ENCODE measurements at regions not wholly inside any gene's neighbourhood (a gene's known extent, or its start where the extent isn't known, plus 50 kb on each side); places are given as distances from the start of the nearest gene placed in this dataset.

- no peaks in the 10 kb centered on the region for H3K4me1 ChIP-seq (ENCODE audit: control insufficient read depth, extremely low read depth, insufficient read depth, low read length)
- H3K79me2 ChIP-seq (ENCODE audit: control insufficient read depth, insufficient read depth, low read length), result no peaks in the 10 kb centered on the region
- H2AFZ ChIP-seq (ENCODE audit: low read length), result no peak overlapping the region
- no peaks in the 10 kb centered on the region for H3K9me3 ChIP-seq (ENCODE audit: control insufficient read depth, insufficient read depth, low read depth, low read length)
- DNase-seq (ENCODE audit: low read depth in 2 of 2), result no peak
- H3K36me3 ChIP-seq (ENCODE audit: control insufficient read depth, insufficient read depth, low read length), result no peaks in the 10 kb centered on the region
- no peak overlapping the region for H3K27ac ChIP-seq (ENCODE audit: insufficient read depth, low read length)
- no peaks in the 10 kb centered on the region for H3K27me3 ChIP-seq (ENCODE audit: control insufficient read depth, insufficient read depth, low read length)
- TF ChIP-seq EZH2 (IDR thresholded peaks at IDR 0.05; ENCODE audit: low read length, missing control alignments) (no peak), CTCF (conservative IDR thresholded peaks at IDR 0.05 in 1 of 2, IDR thresholded peaks at IDR 0.05 in 1 of 2; ENCODE audit: low read depth in 1 of 2, low read length in 2 of 2) (no peak)
- no peak overlapping the region for H3K4me3 ChIP-seq (replicated peaks in 1 of 4; ENCODE audit: control extremely low read depth in 1 of 4, insufficient read depth in 1 of 4, low read depth in 3 of 4, low read length in 4 of 4)
- no peak overlapping the region for H3K9ac ChIP-seq (ENCODE audit: insufficient read depth, low read length)
- H4K20me1 ChIP-seq (ENCODE audit: control insufficient read depth, extremely low read depth, insufficient read depth, low read length), result no peaks in the 10 kb centered on the region
- no peak overlapping the region for H3K4me2 ChIP-seq (ENCODE audit: extremely low read depth, insufficient read depth, low read length)
Measured at GRCh38 chrX:74216421-74216820, 87.6 kb upstream of the ZCCHC13 start.

GRCh38 chrX:74211911-74212310 lies 92.1 kb upstream of the ZCCHC13 start:
- Histone ChIP-seq H3K9ac (ENCODE audit: insufficient read depth, low read length) (no peak overlapping the region), H3K27ac (ENCODE audit: insufficient read depth, low read length) (no peak overlapping the region), H3K9me3 (ENCODE audit: control insufficient read depth, insufficient read depth, low read depth, low read length) (no peaks in the 10 kb centered on the region), H3K79me2 (ENCODE audit: control insufficient read depth, insufficient read depth, low read length) (no peaks in the 10 kb centered on the region), H3K4me3 (replicated peaks in 1 of 4; ENCODE audit: control extremely low read depth in 1 of 4, insufficient read depth in 1 of 4, low read depth in 3 of 4, low read length in 4 of 4) (no peak overlapping the region), H2AFZ (ENCODE audit: low read length) (no peak overlapping the region), H3K36me3 (ENCODE audit: control insufficient read depth, insufficient read depth, low read length) (no peaks in the 10 kb centered on the region), H3K4me2 (ENCODE audit: extremely low read depth, insufficient read depth, low read length) (no peak overlapping the region), H4K20me1 (ENCODE audit: control insufficient read depth, extremely low read depth, insufficient read depth, low read length) (no peaks in the 10 kb centered on the region), H3K4me1 (ENCODE audit: control insufficient read depth, extremely low read depth, insufficient read depth, low read length) (no peaks in the 10 kb centered on the region), H3K27me3 (ENCODE audit: control insufficient read depth, insufficient read depth, low read length) (no peaks in the 10 kb centered on the region)
- TF ChIP-seq EZH2 (IDR thresholded peaks at IDR 0.05; ENCODE audit: low read length, missing control alignments), result no peak
- no peak for TF ChIP-seq CTCF (conservative IDR thresholded peaks at IDR 0.05 in 1 of 2, IDR thresholded peaks at IDR 0.05 in 1 of 2; ENCODE audit: low read depth in 1 of 2, low read length in 2 of 2)
- no peak for DNase-seq (ENCODE audit: low read depth in 2 of 2)

GRCh38 chrX:74207539-74207938 lies 96.4 kb upstream of the ZCCHC13 start:
- Histone ChIP-seq H2AFZ (ENCODE audit: low read length) (no peak overlapping the region), H3K4me1 (ENCODE audit: control insufficient read depth, extremely low read depth, insufficient read depth, low read length) (no peaks in the 10 kb centered on the region), H3K4me3 (replicated peaks in 1 of 4; ENCODE audit: control extremely low read depth in 1 of 4, insufficient read depth in 1 of 4, low read depth in 3 of 4, low read length in 4 of 4) (no peak overlapping the region), H4K20me1 (ENCODE audit: control insufficient read depth, extremely low read depth, insufficient read depth, low read length) (no peaks in the 10 kb centered on the region), H3K36me3 (ENCODE audit: control insufficient read depth, insufficient read depth, low read length) (no peaks in the 10 kb centered on the region), H3K9me3 (ENCODE audit: control insufficient read depth, insufficient read depth, low read depth, low read length) (no peaks in the 10 kb centered on the region), H3K4me2 (ENCODE audit: extremely low read depth, insufficient read depth, low read length) (no peak overlapping the region), H3K27ac (ENCODE audit: insufficient read depth, low read length) (no peak overlapping the region), H3K79me2 (ENCODE audit: control insufficient read depth, insufficient read depth, low read length) (no peaks in the 10 kb centered on the region), H3K27me3 (ENCODE audit: control insufficient read depth, insufficient read depth, low read length) (no peaks in the 10 kb centered on the region), H3K9ac (ENCODE audit: insufficient read depth, low read length) (no peak overlapping the region)
- TF ChIP-seq EZH2 (IDR thresholded peaks at IDR 0.05; ENCODE audit: low read length, missing control alignments) (no peak), CTCF (conservative IDR thresholded peaks at IDR 0.05 in 1 of 2, IDR thresholded peaks at IDR 0.05 in 1 of 2; ENCODE audit: low read depth in 1 of 2, low read length in 2 of 2) (no peak)
- no peak for DNase-seq (ENCODE audit: low read depth in 2 of 2)
